ENCODE measurements at regions not wholly inside any gene's neighbourhood (a gene's known extent, or its start where the extent isn't known, plus 50 kb on each side); places are given as distances from the start of the nearest gene placed in this dataset.

GRCh38 chr3:102112704-102113230, 263.5 kb downstream of the NFKBIZ start:
- TF ChIP-seq EZH2 (IDR thresholded peaks at IDR 0.05; ENCODE audit: borderline replicate concordance, insufficient read depth, low read depth, low read length, poor library complexity, severe bottlenecking) (no peak), CTCF (IDR thresholded peaks at IDR 0.05) (no peak)

All from B cell (primary cell).